ENCODE measurements at regions not wholly inside any gene's neighbourhood (a gene's known extent, or its start where the extent isn't known, plus 50 kb on each side); places are given as distances from the start of the nearest gene placed in this dataset.

DNA sequence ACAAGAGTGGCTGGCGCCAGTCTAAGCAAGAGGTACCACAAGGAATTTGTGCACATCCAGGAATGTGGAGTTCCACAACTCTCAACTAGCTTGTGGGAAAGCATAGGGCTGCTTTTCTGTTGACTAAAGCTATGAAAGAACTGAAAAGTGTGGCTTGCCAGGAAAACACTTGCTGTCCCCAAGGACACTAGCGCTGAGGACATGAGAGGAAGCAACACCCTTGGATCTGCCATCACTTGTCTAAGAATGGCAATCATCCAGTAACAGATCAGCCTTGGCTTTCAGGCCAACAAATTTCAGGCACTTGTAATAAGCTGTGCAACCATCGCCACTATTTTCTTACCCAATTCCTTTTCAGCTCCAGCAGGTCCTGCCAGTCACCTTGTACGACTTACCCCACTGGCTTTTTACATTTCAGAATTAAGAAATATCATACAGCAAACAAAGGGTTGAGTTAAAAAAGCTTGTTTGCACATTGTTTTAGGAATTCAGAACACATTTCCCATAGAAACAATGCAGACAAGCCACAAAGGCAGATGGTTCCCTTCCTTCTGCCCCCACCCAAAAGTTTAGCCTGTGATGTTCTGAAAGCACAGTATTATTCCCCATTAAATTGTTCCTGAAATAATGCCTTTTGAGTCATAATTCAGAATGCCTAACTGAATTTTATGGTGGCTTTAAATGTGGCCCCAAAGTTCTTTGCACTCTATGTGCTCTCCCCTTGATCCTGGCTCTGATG lies 57.9 kb upstream of the SSTR4 start:
- FAIRE-seq (peak; percentile 79), ATAC-seq (no peak), DNase-seq (ENCODE audit: low read depth in 1 of 2, low spot score in 1 of 2) (no peak)
- TF ChIP-seq ZNF302 (CRISPR knock-in tag; IDR thresholded peaks at IDR 0.05) (no peak), RFX5 (IDR thresholded peaks at IDR 0.05) (no peak)
- H3K27ac ChIP-seq = peak overlapping the region; percentile 11 to 17; a peak in 3 of 6 replicates
- no peak overlapping the region for H3K4me3 ChIP-seq
- WGBS (ENCODE audit: missing lambda C conversion rate) = 70% methylated on average over 4 of the region's 4 CpGs
- 0 out of 3 replicates have a peak, but pooled peaks cover 3% of the 10 kb centered on the region for H3K4me1 ChIP-seq
- CTCF ChIA-PET = interaction anchor here (0.6 to 1.7 kb wide), 3 partner anchors 12 to 248 kb away, joined by 3 to 6 read pairs (median 3); no protein-coding TSS in a partner anchor
- 0 out of 3 replicates have a peak, but pooled peaks cover 8% of the 10 kb centered on the region for H3K9me3 ChIP-seq
- POLR2A ChIA-PET = no interaction called here
- no peak overlapping the region for H3K4me2 ChIP-seq

GRCh38 chr20:22984008-22984407 lies 51.1 kb upstream of the SSTR4 start:
- no peak for TF ChIP-seq JUN (IDR thresholded peaks at IDR 0.05)
- no peak for TF ChIP-seq NPAS2 (CRISPR knock-in tag; IDR thresholded peaks at IDR 0.05; ENCODE audit: borderline replicate concordance)
- TF ChIP-seq, protein P1, sequence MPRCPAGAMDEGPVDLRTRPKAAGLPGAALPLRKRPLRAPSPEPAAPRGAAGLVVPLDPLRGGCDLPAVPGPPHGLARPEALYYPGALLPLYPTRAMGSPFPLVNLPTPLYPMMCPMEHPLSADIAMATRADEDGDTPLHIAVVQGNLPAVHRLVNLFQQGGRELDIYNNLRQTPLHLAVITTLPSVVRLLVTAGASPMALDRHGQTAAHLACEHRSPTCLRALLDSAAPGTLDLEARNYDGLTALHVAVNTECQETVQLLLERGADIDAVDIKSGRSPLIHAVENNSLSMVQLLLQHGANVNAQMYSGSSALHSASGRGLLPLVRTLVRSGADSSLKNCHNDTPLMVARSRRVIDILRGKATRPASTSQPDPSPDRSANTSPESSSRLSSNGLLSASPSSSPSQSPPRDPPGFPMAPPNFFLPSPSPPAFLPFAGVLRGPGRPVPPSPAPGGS (IDR thresholded peaks at IDR 0.05) = no peak
- no peak for TF ChIP-seq MAFK (IDR thresholded peaks at IDR 0.05; ENCODE audit: partially characterized antibody)
- TF ChIP-seq ZSCAN20 (CRISPR knock-in tag; IDR thresholded peaks at IDR 0.05) = no peak
- TF ChIP-seq ZFP36 (IDR thresholded peaks at IDR 0.05; ENCODE audit: borderline replicate concordance, partially characterized antibody) = no peak
- no peak for TF ChIP-seq JUNB (IDR thresholded peaks at IDR 0.05)
- no peak for TF ChIP-seq FOXS1 (CRISPR knock-in tag; IDR thresholded peaks at IDR 0.05)
- TF ChIP-seq EHMT2 (IDR thresholded peaks at IDR 0.05; ENCODE audit: low read depth) = no peak
- no peak for TF ChIP-seq CEBPB (IDR thresholded peaks at IDR 0.05)
- TF ChIP-seq CHD2 (IDR thresholded peaks at IDR 0.05; ENCODE audit: low read length, partially characterized antibody) = no peak
- Histone ChIP-seq H3K4me3 (no peak overlapping the region), H3K4me2 (no peak overlapping the region), H3K4me1 (no peaks in the 10 kb centered on the region), H3K27ac (no peak overlapping the region), H3K9me3 (0 out of 3 replicates have a peak, but pooled peaks cover 12% of the 10 kb centered on the region)
- ATAC-seq (no peak), DNase-seq (ENCODE audit: low read depth in 1 of 2, low spot score in 1 of 2) (no peak), FAIRE-seq (no peak)
- 73% methylated on average over 4 of the region's 4 CpGs for WGBS (ENCODE audit: missing lambda C conversion rate)
- ChIA-PET CTCF (interaction anchor here (1.1 to 2.2 kb wide), 4 partner anchors 10 to 67 kb away, joined by 3 to 11 read pairs (median 3); no protein-coding TSS in a partner anchor), POLR2A (no interaction called here)

GRCh38 chr20:22984606-22985005 lies 50.5 kb upstream of the SSTR4 start:
- POLR2A ChIA-PET = no interaction called here
- no peak for ATAC-seq
- Histone ChIP-seq H3K4me3 (no peak overlapping the region), H3K4me2 (no peak overlapping the region), H3K27ac (no peak overlapping the region), H3K4me1 (no peaks in the 10 kb centered on the region), H3K9me3 (0 out of 3 replicates have a peak, but pooled peaks cover 12% of the 10 kb centered on the region)
- FAIRE-seq = no peak
- CTCF ChIA-PET = interaction anchor here (0.7 to 2.2 kb wide), 6 partner anchors 9 to 35 kb away, joined by 3 to 11 read pairs (median 3); no protein-coding TSS in a partner anchor
- TF ChIP-seq MAZ (IDR thresholded peaks at IDR 0.05; ENCODE audit: borderline replicate concordance, low read depth, low read length) (no peak), ZC3H11A (IDR thresholded peaks at IDR 0.05) (no peak), TFCP2L1 (CRISPR knock-in tag; IDR thresholded peaks at IDR 0.05) (no peak), CBX8 (IDR thresholded peaks at IDR 0.05) (no peak)
- 82% methylated on average over 8 of the region's 8 CpGs for WGBS (ENCODE audit: missing lambda C conversion rate)
- DNase-seq (ENCODE audit: low read depth in 1 of 2, low spot score in 1 of 2) = no peak

DNA sequence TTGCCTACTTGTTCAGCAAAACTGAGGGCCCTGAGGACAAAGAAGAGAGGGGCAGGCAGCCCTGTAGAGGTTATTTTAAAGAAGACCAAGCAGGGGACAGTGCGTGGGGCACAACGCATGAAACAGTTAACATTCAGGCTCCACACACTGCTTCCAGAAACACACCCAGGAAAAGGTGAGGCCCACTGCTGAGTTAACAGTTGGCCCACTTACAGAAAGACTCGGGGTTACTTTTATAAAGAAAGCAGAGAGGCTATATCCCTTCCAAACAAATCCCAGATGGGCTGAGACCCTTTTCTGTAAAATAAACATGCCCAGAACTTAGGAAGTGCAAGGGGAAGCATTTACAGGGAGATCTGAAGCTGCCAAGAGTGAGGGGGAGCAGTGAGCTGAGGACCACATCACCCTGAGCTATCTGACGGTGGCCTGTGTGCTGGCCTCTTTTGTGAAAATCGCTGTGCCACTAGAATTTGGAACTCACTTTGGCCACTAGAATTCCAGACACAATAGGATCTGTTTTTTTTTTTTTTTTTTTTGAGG lies 49.8 kb upstream of the SSTR4 start:
- no peak for TF ChIP-seq NPAS2 (CRISPR knock-in tag; IDR thresholded peaks at IDR 0.05; ENCODE audit: borderline replicate concordance)
- Histone ChIP-seq H3K4me2 (no peak overlapping the region), H3K4me1 (no peaks in the 10 kb centered on the region), H3K4me3 (no peak overlapping the region), H3K27ac (0 out of 6 replicates have a peak overlapping the region, but pooled peaks of 1 of the 2 experiments have one; percentile 0), H3K9me3 (0 out of 3 replicates have a peak, but pooled peaks cover 12% of the 10 kb centered on the region)
- no peak for FAIRE-seq
- POLR2A ChIA-PET = no interaction called here
- 84% methylated on average over 5 of the region's 5 CpGs for WGBS (ENCODE audit: missing lambda C conversion rate)
- ATAC-seq = no peak
- CTCF ChIA-PET = interaction anchor here (0.7 to 2.2 kb wide), 7 partner anchors 9 to 294 kb away, joined by 3 to 11 read pairs (median 3); no protein-coding TSS in a partner anchor
- DNase-seq (ENCODE audit: low read depth in 1 of 2, low spot score in 1 of 2) = no peak
